H1 (cell line): ENCODE measurements at regions not wholly inside any gene's neighbourhood (a gene's known extent, or its start where the extent isn't known, plus 50 kb on each side); places are given as distances from the start of the nearest gene placed in this dataset.

Source experiments
- CEBPB ChIP-seq: IDR thresholded peaks from 2 replicates; pipeline ENCODE4 v1.6.1; 2012; ENCODE audit warnings: low read depth, low read length
- CHD2 ChIP-seq: IDR thresholded peaks from 2 replicates; pipeline ENCODE4 v1.6.1; 2012; ENCODE audit warnings: low read length, improper control_type of control experiment
- GTF2F1 ChIP-seq: IDR thresholded peaks from 2 replicates; pipeline ENCODE4 v1.6.1; 2012; ENCODE audit warnings: low read depth, low read length, improper control_type of control experiment, borderline replicate concordance
- NANOG ChIP-seq: IDR thresholded peaks from 2 replicates; pipeline ENCODE4 v1.6.1; 2011; ENCODE audit warnings: low read length, low read depth, mild to moderate bottlenecking, inconsistent platforms; ENCODE audit not compliant: insufficient read depth, poor library complexity, severe bottlenecking
- RAD21 ChIP-seq, 2 experiments: IDR thresholded peaks in 1 of 2; conservative IDR thresholded peaks in 1 of 2; 2 replicates each; pipeline ENCODE4 v1.6.1; 2011; ENCODE audit warnings: low read depth in 2 of 2, low read length in 2 of 2, improper control_type of control experiment in 1 of 2, inconsistent platforms in 1 of 2, mild to moderate bottlenecking in 1 of 2, moderate library complexity in 1 of 2
- TAF1 ChIP-seq: IDR thresholded peaks from 2 replicates; pipeline ENCODE4 v1.6.1; 2011; ENCODE audit warnings: mild to moderate bottlenecking, low read depth, low read length
- USF2 ChIP-seq: IDR thresholded peaks from 2 replicates; pipeline ENCODE4 v1.6.1; 2011; ENCODE audit warnings: low read length, improper control_type of control experiment

GRCh38 chr21:15330872-15331271 is 266.1 kb upstream of the NRIP1 start (continued):
- TF ChIP-seq NANOG: no peak
- no peak for TF ChIP-seq TAF1
- no peak for TF ChIP-seq CEBPB
- TF ChIP-seq GTF2F1: no peak
- no peak for TF ChIP-seq RAD21 (IDR thresholded peaks at IDR 0.05 in 1 of 2, conservative IDR thresholded peaks at IDR 0.05 in 1 of 2; ENCODE audit: low read depth in 2 of 2, low read length in 2 of 2)
- TF ChIP-seq CHD2: no peak
- TF ChIP-seq USF2: no peak
- TF ChIP-seq, all 59 proteins: peak for 0
